C4-2B (cell line): ENCODE measurements at regions not wholly inside any gene's neighbourhood (a gene's known extent, or its start where the extent isn't known, plus 50 kb on each side); places are given as distances from the start of the nearest gene placed in this dataset.

Experiments
- H3K27ac ChIP-seq: fragments of 450-650 bp; 2 replicates; pipeline ENCODE4 v1.5.1; 2017
- ZFX ChIP-seq: fragments of 450-650 bp; IDR thresholded peaks from 2 replicates; pipeline ENCODE4 v1.6.1; 2017
- TF ChIP-seq, protein P1 (sequence below): fragments of 450-650 bp; conservative IDR thresholded peaks from 2 replicates; pipeline ENCODE4 v1.5.1; 2017; ENCODE audit warnings: mild to moderate bottlenecking

DNA sequence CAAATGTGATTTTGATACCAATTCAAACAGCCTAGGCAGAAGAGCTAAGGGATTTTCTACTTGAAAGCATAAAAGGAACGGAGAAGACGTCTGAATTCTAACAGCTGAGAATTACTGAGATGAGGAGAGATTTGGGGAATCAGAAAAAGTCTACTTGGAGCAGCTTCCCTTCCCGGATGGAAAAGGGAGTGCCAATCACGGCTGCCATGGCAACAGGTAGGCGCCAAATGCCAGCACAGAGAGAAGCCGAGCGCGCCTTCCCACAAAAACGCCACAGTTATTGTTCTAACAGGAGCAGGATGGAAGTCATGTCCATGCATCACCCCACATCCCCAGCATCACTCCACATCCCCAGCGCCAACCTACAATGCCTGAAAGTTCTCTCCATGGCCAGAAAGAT lies 63.5 kb upstream of the PRR20G start:
- no peak for TF ChIP-seq ZFX
- TF ChIP-seq, protein P1, sequence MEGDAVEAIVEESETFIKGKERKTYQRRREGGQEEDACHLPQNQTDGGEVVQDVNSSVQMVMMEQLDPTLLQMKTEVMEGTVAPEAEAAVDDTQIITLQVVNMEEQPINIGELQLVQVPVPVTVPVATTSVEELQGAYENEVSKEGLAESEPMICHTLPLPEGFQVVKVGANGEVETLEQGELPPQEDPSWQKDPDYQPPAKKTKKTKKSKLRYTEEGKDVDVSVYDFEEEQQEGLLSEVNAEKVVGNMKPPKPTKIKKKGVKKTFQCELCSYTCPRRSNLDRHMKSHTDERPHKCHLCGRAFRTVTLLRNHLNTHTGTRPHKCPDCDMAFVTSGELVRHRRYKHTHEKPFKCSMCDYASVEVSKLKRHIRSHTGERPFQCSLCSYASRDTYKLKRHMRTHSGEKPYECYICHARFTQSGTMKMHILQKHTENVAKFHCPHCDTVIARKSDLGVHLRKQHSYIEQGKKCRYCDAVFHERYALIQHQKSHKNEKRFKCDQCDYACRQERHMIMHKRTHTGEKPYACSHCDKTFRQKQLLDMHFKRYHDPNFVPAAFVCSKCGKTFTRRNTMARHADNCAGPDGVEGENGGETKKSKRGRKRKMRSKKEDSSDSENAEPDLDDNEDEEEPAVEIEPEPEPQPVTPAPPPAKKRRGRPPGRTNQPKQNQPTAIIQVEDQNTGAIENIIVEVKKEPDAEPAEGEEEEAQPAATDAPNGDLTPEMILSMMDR, result no peak
- H3K27ac ChIP-seq, result no peak overlapping the region

DNA sequence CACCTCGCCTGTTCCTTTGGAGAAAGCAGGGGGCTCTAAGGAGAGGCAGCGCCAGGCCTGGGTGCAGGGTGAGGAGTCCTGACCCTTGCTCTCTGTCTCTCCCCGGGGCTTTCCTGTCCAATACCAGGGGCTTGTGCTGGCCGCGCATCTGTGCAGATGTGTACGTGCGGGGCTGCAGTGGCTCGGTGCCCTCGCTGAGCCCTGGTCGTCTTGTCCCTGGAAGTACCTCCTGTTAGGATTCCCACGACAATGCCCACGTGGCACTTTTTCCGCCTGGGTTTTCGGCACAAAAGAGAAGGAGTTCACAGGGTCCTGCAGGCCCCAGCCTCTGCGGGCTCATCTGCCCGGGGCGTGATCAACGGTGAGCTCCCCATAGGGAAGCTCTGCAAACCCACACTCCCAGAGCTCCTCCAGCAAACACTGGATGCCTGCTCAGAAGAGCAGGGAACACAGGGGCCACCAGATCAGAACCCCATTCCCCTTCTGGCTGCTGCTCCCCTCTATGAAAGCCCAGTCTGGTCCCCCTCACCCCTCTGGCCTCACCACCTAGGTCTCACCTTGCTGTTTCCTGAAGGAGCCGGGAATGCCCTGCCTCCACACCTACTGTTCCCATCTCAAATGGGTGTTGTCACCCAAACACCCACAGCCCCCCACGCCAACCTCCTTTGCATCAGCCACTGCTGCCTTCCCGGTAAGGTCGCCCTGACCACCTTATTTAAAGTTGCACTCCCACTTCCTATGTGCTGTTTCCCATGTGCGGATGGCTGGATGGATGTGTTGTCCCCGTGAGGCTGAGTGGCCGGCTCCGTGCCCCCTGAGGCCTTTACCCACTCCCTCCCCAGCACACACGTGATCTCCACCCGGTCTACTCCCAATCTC lies 62.6 kb upstream of the PRR20G start:
- no peak overlapping the region for H3K27ac ChIP-seq
- TF ChIP-seq, protein P1, result no peak
- TF ChIP-seq ZFX, result no peak

DNA sequence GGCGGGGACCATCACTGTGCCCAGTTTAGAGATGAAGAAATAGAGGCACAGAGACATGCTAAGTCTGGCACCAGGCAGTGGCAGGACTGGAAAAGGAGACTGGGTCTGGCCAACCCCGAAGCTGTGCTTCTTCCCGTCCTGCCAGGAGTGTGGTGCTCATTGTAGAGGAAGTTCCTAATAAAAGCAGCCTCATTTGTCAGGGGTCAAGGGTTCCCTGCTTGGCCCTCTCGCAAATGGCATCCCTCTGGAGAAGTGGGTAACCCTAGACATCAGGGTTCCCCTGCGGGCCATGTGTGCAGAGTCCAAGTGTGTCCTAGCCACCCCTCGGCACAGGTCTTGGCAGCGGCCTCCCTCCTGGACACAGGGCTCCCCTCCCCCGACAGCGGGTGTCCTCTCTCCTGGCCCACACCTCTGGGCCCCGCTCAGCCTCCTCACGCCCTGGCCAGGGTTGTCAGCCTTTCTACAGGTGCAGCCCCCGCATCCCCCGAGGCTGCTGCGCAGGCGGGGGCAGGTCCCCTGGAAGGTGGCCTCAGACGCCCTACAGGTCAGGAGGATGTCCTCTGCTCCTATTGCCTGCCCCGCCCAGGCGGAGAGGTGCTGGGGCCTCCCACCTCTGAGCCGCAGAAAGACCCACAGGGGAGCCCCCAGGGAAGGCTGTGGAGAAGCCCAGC lies 61.8 kb upstream of the PRR20G start:
- TF ChIP-seq, protein P1, result no peak
- no peak for TF ChIP-seq ZFX
- H3K27ac ChIP-seq, result no peak overlapping the region

DNA sequence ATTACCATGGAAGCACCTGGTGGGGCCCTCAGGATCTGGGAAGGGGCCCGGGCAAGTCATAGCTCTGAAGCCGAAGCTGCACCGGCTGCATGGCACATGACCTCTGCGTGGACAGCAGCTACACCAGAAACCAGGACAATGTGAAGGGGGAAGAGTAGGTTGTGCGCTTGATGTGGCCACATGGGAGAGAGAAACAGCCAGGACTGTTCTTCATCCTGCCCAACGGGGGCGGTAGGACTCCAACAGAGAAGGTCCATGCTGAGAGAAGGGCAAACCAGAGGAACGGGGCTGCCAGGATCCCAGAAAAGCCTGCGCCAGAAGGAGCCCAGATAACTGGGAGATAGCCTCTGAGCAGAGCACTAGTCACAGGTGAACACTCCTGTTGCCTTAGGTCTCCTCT lies 54.9 kb upstream of the PRR20G start:
- TF ChIP-seq, protein P1, result no peak; the same call in 1 of the 2 replicates
- TF ChIP-seq ZFX, result no peak
- H3K27ac ChIP-seq, result no peak overlapping the region

DNA sequence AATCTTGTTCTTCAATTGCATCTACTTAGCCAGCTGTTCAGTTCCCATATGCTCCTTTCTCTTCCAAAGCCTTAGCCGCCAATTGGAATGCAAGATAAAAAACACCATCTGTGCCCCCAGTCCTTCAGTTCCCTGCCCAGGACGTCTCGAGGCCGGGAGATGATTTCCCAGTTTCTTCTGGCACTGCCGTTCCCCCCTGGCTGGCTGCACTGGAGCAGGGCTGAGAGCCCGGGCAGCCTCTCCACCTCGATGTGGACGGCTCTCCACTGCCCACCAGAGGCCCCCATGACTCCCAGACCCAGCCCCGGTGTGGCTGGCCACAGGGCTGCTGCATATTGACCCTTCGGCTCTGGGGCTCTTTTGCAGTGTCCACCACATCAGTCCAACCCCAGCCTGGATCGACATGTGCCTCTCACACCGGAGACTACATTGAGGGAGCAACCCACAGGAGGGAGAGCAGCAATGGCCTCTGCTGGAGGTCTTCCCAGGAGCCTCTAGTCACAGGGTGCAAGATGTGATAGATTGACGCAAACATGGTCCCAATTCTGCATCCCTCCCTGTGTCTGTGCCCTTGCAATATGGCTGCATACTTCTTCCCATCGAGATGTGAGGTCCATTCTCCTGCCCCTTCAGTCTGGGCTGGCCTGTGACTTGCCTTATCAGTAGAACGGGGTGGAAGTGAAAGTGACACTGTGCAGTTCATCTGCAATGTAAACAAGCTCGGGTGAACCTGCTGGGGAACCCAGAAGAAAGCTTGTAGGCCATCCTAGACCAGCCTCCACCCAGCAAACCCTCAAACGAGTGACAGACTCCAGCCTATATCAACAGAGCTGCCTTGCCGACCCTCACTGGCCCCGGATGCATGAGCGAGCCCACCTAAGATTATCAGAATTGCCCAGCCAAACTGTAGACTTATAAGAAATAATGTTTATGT lies 52.3 kb upstream of the PRR20G start:
- TF ChIP-seq ZFX, result no peak
- TF ChIP-seq, protein P1, result no peak

DNA sequence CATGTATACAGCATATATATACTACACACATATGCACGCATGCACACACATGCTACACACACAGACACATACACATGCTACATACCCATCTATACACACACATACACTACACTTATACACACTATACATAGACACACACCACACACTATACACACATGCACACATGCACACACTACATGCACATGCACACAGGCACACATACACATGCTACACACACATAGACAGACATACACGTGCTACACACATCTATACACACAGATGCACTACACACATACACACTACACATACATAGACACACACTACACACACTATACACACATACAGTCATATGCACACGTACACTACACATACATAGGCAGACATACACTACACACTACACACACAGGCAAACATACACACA lies 51.2 kb upstream of the PRR20G start:
- TF ChIP-seq, protein P1, result no peak
- TF ChIP-seq ZFX, result no peak
- no peak overlapping the region for H3K27ac ChIP-seq

More for the DNA sequence above, 52.3 kb upstream of the PRR20G start:
- no peak overlapping the region for H3K27ac ChIP-seq
